ENCODE measurements at regions not wholly inside any gene's neighbourhood (a gene's known extent, or its start where the extent isn't known, plus 50 kb on each side); places are given as distances from the start of the nearest gene placed in this dataset.

DNA sequence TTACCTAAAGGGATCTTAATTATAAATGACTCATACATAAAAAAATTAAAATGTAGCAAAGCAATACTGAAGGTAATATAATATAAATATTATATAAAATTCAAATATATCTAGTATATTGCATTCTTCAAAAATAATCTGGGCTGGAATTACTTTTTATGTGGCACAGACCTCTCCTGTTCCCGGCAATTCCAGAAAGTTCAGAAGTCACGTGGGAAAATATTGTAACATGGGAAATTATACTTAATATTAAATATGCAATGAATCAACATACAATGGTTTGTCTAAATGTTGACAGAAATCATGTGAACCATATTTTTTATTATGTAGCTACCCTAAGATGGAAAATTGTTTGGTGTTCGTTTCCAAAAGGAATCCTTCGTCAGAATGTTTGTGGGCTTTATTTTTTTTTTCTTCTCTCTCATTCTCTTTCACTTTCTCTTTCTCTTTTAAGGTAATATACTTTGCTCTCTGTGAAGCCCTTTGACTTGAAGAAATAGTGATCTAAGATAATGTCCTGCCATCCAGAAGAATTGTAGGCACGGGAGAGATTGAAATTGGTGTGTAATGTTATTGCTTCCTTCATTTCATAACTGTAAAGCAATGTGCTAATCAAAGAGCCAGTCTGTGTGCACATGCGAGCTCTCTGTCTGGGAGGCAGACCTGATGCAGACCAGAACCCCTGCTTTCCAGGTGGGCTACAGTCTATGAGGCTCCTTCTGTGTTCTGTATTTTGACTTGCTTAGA, 559.4 kb downstream of the NR2F2 start:
- H3K4me1 ChIP-seq (ENCODE audit: control insufficient read depth in 2 of 2, insufficient read depth in 1 of 2, low read depth in 1 of 2, low read length in 2 of 2), result peaks cover 3 to 17% of the 10 kb centered on the region in 2 donors
- no peaks in the 10 kb centered on the region for H3K36me3 ChIP-seq (replicated peaks in 1 of 2; ENCODE audit: control insufficient read depth in 2 of 2, insufficient read depth in 2 of 2, low read length in 2 of 2)
- H3K27me3 ChIP-seq (ENCODE audit: control insufficient read depth in 3 of 3, insufficient read depth in 3 of 3, low read depth in 1 of 3, low read length in 3 of 3), result no peaks in the 10 kb centered on the region
- no peak overlapping the region for H3K18ac ChIP-seq (ENCODE audit: low read length)
- no peaks in the 10 kb centered on the region for H3K79me1 ChIP-seq (ENCODE audit: low read depth, low read length)
- no peak for DNase-seq (ENCODE audit: low spot score)
- H2BK5ac ChIP-seq (ENCODE audit: low read length), result no peak overlapping the region
- no peak overlapping the region for H4K91ac ChIP-seq (ENCODE audit: low read depth, low read length, poor library complexity)
- no CpG with 5 or more reads among the region's 6 CpGs for WGBS, 2 donors (ENCODE audit: extremely low coverage in 2 of 2, insufficient read length in 2 of 2, insufficient replicate concordance in 1 of 2)
- H2BK120ac ChIP-seq (ENCODE audit: low read depth, low read length), result no peak overlapping the region
- H4K8ac ChIP-seq (ENCODE audit: low read depth, low read length), result no peak overlapping the region
- H3K27ac ChIP-seq (replicated peaks; ENCODE audit: low read length), result no peak overlapping the region
- H3K4me3 ChIP-seq (ENCODE audit: low read length in 2 of 2), result no peak overlapping the region
- no peak overlapping the region for H3K23ac ChIP-seq (ENCODE audit: low read depth, low read length, poor library complexity)
- H2BK12ac ChIP-seq (ENCODE audit: low read length), result no peak overlapping the region
- H3K14ac ChIP-seq (ENCODE audit: low read length), result no peak overlapping the region
- no peaks in the 10 kb centered on the region for H3K9me3 ChIP-seq (replicated peaks in 1 of 2; ENCODE audit: control insufficient read depth in 2 of 2, insufficient read depth in 1 of 2, low read depth in 1 of 2, low read length in 2 of 2)
- peak overlapping the region; percentile 42 for H2AFZ ChIP-seq (ENCODE audit: low read length)
- H3K4me2 ChIP-seq (ENCODE audit: insufficient read depth, low read length, poor library complexity, severe bottlenecking), result no peak overlapping the region
- H2AK5ac ChIP-seq (ENCODE audit: low read depth, low read length), result no peak overlapping the region
- H3K9ac ChIP-seq (ENCODE audit: low read depth, low read length, poor library complexity), result no peak overlapping the region
- H2BK15ac ChIP-seq (ENCODE audit: low read length), result no peak overlapping the region
- H3K4ac ChIP-seq (ENCODE audit: low read length), result no peak overlapping the region

DNA sequence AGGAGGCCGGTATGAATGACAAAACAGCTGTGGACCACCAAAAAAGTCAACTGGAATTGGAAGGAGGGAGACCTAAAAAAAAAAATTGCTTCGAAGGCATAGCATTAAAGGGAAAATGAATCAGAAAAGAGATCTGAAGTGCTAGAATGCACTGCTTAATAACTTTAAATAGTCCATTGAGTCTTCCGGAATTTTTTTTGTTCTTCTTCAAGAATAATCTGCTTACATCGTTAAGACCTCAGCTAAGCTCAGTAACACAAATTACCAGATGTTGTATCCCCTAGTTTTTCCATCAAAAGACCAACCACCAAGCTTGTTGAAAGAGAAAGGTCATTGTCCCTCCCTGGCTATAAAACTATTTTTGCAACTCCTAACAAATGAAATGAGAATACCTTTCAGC, 560.5 kb downstream of the NR2F2 start:
- no peak overlapping the region for H3K4me2 ChIP-seq (ENCODE audit: insufficient read depth, low read length, poor library complexity, severe bottlenecking)
- H2BK15ac ChIP-seq (ENCODE audit: low read length), result no peak overlapping the region
- H2AFZ ChIP-seq (ENCODE audit: low read length), result no peak overlapping the region
- H3K9ac ChIP-seq (ENCODE audit: low read depth, low read length, poor library complexity), result no peak overlapping the region
- H3K4ac ChIP-seq (ENCODE audit: low read length), result no peak overlapping the region
- DNase-seq (ENCODE audit: low spot score), result peak; percentile 24
- no peaks in the 10 kb centered on the region for H3K27me3 ChIP-seq (ENCODE audit: control insufficient read depth in 3 of 3, insufficient read depth in 3 of 3, low read depth in 1 of 3, low read length in 3 of 3)
- no peaks in the 10 kb centered on the region for H3K9me3 ChIP-seq (replicated peaks in 1 of 2; ENCODE audit: control insufficient read depth in 2 of 2, insufficient read depth in 1 of 2, low read depth in 1 of 2, low read length in 2 of 2)
- no peak overlapping the region for H4K8ac ChIP-seq (ENCODE audit: low read depth, low read length)
- H3K23ac ChIP-seq (ENCODE audit: low read depth, low read length, poor library complexity), result no peak overlapping the region
- H2BK120ac ChIP-seq (ENCODE audit: low read depth, low read length), result no peak overlapping the region
- no peak overlapping the region for H3K18ac ChIP-seq (ENCODE audit: low read length)
- H4K91ac ChIP-seq (ENCODE audit: low read depth, low read length, poor library complexity), result no peak overlapping the region
- peaks cover 3 to 17% of the 10 kb centered on the region in 2 donors for H3K4me1 ChIP-seq (ENCODE audit: control insufficient read depth in 2 of 2, insufficient read depth in 1 of 2, low read depth in 1 of 2, low read length in 2 of 2)
- H2BK12ac ChIP-seq (ENCODE audit: low read length), result no peak overlapping the region
- WGBS, 2 donors (ENCODE audit: extremely low coverage in 2 of 2, insufficient read length in 2 of 2, insufficient replicate concordance in 1 of 2), result no CpG with 5 or more reads among the region's 4 CpGs
- H3K14ac ChIP-seq (ENCODE audit: low read length), result no peak overlapping the region
- H3K4me3 ChIP-seq (ENCODE audit: low read length in 2 of 2), result no peak overlapping the region
- H3K27ac ChIP-seq (replicated peaks; ENCODE audit: low read length), result no peak overlapping the region
- H3K36me3 ChIP-seq (replicated peaks in 1 of 2; ENCODE audit: control insufficient read depth in 2 of 2, insufficient read depth in 2 of 2, low read length in 2 of 2), result no peaks in the 10 kb centered on the region
- H2AK5ac ChIP-seq (ENCODE audit: low read depth, low read length), result no peak overlapping the region
- no peaks in the 10 kb centered on the region for H3K79me1 ChIP-seq (ENCODE audit: low read depth, low read length)
- no peak overlapping the region for H2BK5ac ChIP-seq (ENCODE audit: low read length)

DNA sequence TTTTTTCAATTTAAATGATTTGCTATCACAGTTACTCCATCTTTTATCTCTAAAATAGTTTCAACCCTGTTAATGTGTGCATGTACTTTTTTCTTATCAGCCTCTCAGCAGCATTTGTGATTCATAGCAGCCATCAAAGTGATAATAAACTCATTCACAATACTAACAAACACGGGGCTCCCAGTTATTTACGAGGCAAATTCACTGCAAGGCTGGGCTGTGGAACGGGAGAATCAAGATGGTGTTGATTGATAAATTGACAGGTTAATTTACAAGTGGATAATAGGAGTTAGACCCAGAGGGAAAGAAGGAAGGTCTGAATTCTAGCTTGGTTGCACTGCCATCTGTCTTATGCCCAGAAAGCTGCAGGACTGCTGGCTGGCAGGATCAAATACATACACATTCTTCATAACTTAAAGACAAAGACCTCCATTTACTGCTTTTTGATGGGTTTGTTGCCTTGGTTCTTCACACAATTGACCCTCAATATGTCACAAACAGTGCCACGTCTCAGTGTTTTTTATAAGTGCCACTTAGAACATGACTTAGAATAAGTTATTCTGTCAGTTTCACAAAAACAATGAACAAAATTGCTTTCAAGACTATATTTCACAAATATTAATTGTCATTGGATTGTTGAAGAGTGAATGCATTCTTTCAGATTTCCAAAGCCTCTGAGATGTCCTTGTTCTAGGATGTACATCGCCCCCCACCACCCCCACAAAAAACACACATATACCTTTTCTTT, 562.8 kb downstream of the NR2F2 start:
- H2AK5ac ChIP-seq (ENCODE audit: low read depth, low read length), result no peak overlapping the region

DNA sequence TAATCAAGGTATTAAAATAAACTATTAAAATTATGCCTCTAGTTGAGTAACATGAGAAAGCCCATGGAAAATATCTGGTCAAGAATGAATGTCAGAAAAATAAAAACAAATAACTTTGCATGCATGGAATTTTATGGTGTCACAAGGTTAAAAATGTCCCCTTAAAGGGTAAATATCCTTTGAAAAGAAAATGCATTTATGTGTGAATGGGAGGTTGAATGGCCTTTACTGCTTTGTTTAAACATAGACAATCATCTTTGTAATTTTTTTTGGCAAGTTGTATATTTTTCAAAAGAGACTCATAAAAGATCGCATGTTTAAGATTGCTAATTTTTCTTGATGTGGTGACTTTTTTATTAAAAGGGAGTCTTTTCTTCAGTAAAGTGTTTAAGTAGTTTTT, 564.2 kb downstream of the NR2F2 start:
- H2AK5ac ChIP-seq (ENCODE audit: low read depth, low read length), result no peak overlapping the region

More for the DNA sequence above, 562.8 kb downstream of the NR2F2 start:
- Histone ChIP-seq H3K9me3 (replicated peaks in 1 of 2; ENCODE audit: control insufficient read depth in 2 of 2, insufficient read depth in 1 of 2, low read depth in 1 of 2, low read length in 2 of 2) (no peaks in the 10 kb centered on the region), H2BK12ac (ENCODE audit: low read length) (no peak overlapping the region), H3K9ac (ENCODE audit: low read depth, low read length, poor library complexity) (no peak overlapping the region), H2BK120ac (ENCODE audit: low read depth, low read length) (no peak overlapping the region), H3K27me3 (ENCODE audit: control insufficient read depth in 3 of 3, insufficient read depth in 3 of 3, low read depth in 1 of 3, low read length in 3 of 3) (no peaks in the 10 kb centered on the region), H3K27ac (replicated peaks; ENCODE audit: low read length) (no peak overlapping the region), H2AFZ (ENCODE audit: low read length) (peak overlapping the region; percentile 25), H2BK5ac (ENCODE audit: low read length) (no peak overlapping the region), H3K23ac (ENCODE audit: low read depth, low read length, poor library complexity) (no peak overlapping the region), H4K8ac (ENCODE audit: low read depth, low read length) (no peak overlapping the region), H4K91ac (ENCODE audit: low read depth, low read length, poor library complexity) (no peak overlapping the region), H3K79me1 (ENCODE audit: low read depth, low read length) (no peaks in the 10 kb centered on the region), H3K14ac (ENCODE audit: low read length) (no peak overlapping the region), H3K18ac (ENCODE audit: low read length) (no peak overlapping the region), H3K4me3 (ENCODE audit: low read length in 2 of 2) (no peak overlapping the region), H3K36me3 (replicated peaks in 1 of 2; ENCODE audit: control insufficient read depth in 2 of 2, insufficient read depth in 2 of 2, low read length in 2 of 2) (no peaks in the 10 kb centered on the region), H3K4ac (ENCODE audit: low read length) (no peak overlapping the region), H3K4me2 (ENCODE audit: insufficient read depth, low read length, poor library complexity, severe bottlenecking) (no peak overlapping the region), H2BK15ac (ENCODE audit: low read length) (no peak overlapping the region), H3K4me1 (ENCODE audit: control insufficient read depth in 2 of 2, insufficient read depth in 1 of 2, low read depth in 1 of 2, low read length in 2 of 2) (peaks cover 3 to 17% of the 10 kb centered on the region in 2 donors)
- DNase-seq (ENCODE audit: low spot score), result peak; percentile 43
- WGBS, 2 donors (ENCODE audit: extremely low coverage in 2 of 2, insufficient read length in 2 of 2, insufficient replicate concordance in 1 of 2), result no CpG with 5 or more reads among the region's 5 CpGs

More for the DNA sequence above, 564.2 kb downstream of the NR2F2 start:
- no peak overlapping the region for H3K14ac ChIP-seq (ENCODE audit: low read length)
- no peak overlapping the region for H2BK5ac ChIP-seq (ENCODE audit: low read length)
- WGBS, 2 donors (ENCODE audit: extremely low coverage in 2 of 2, insufficient read length in 2 of 2, insufficient replicate concordance in 1 of 2), result no CpG with 5 or more reads among the region's 1 CpG
- DNase-seq (ENCODE audit: low spot score), result no peak
- H3K18ac ChIP-seq (ENCODE audit: low read length), result no peak overlapping the region
- H3K27me3 ChIP-seq (ENCODE audit: control insufficient read depth in 3 of 3, insufficient read depth in 3 of 3, low read depth in 1 of 3, low read length in 3 of 3), result no peaks in the 10 kb centered on the region
- no peaks in the 10 kb centered on the region for H3K79me1 ChIP-seq (ENCODE audit: low read depth, low read length)
- no peak overlapping the region for H3K27ac ChIP-seq (replicated peaks; ENCODE audit: low read length)
- no peak overlapping the region for H4K91ac ChIP-seq (ENCODE audit: low read depth, low read length, poor library complexity)
- H2BK15ac ChIP-seq (ENCODE audit: low read length), result no peak overlapping the region
- H3K4me2 ChIP-seq (ENCODE audit: insufficient read depth, low read length, poor library complexity, severe bottlenecking), result no peak overlapping the region
- no peaks in the 10 kb centered on the region for H3K9me3 ChIP-seq (replicated peaks in 1 of 2; ENCODE audit: control insufficient read depth in 2 of 2, insufficient read depth in 1 of 2, low read depth in 1 of 2, low read length in 2 of 2)
- peaks cover 3 to 15% of the 10 kb centered on the region in 2 donors for H3K4me1 ChIP-seq (ENCODE audit: control insufficient read depth in 2 of 2, insufficient read depth in 1 of 2, low read depth in 1 of 2, low read length in 2 of 2)
- H3K23ac ChIP-seq (ENCODE audit: low read depth, low read length, poor library complexity), result no peak overlapping the region
- H3K9ac ChIP-seq (ENCODE audit: low read depth, low read length, poor library complexity), result no peak overlapping the region
- H2AFZ ChIP-seq (ENCODE audit: low read length), result no peak overlapping the region
- H3K36me3 ChIP-seq (replicated peaks in 1 of 2; ENCODE audit: control insufficient read depth in 2 of 2, insufficient read depth in 2 of 2, low read length in 2 of 2), result no peaks in the 10 kb centered on the region
- no peak overlapping the region for H2BK12ac ChIP-seq (ENCODE audit: low read length)
- no peak overlapping the region for H3K4me3 ChIP-seq (ENCODE audit: low read length in 2 of 2)
- no peak overlapping the region for H3K4ac ChIP-seq (ENCODE audit: low read length)
- H2BK120ac ChIP-seq (ENCODE audit: low read depth, low read length), result no peak overlapping the region
- H4K8ac ChIP-seq (ENCODE audit: low read depth, low read length), result no peak overlapping the region
